ENCODE measurements at regions not wholly inside any gene's neighbourhood (a gene's known extent, or its start where the extent isn't known, plus 50 kb on each side); places are given as distances from the start of the nearest gene placed in this dataset.
"Not testable (repeated sequence)": the region's sequence is repeated elsewhere in the genome, so short reads cannot be mapped to it uniquely, and the experiment has no call there.

DNA sequence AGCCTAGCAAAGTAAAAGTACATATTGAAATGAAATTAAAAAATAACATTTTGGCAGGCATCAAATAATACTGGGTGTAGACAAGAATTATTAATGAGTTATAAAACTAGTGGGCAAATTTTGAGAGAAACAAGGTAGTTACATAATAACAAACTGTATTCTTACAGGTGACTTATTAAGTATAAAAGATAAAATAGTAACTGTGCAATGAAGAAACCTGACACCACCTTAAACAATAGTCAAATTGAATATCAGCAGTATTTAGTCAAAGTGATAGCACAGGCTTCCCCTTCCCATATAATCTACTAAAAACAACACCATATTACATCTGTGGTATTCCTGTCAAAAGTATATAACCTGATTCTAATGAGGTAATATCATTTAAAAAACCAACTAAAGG lies 1099.8 kb upstream of the CRIM1 start:
- no peak for DNase-seq

DNA sequence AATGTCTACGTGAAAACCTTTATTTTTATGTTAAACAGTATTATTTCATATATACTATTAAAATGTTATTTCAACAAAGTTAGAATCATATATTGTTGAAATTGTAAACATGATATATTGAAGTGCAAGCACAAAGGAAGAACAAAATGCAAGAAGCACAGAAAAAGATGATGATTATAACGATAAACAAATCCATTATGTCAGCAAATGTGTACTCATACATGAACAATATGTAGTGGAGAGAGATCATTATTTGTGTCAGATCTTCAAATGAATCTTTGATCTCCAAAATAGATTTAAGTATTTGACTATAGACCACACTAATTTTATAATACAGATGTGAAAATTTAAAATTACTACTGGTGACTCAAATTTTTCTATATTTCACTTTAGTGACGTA lies 1104.4 kb upstream of the CRIM1 start:
- DNase-seq: no peak

DNA sequence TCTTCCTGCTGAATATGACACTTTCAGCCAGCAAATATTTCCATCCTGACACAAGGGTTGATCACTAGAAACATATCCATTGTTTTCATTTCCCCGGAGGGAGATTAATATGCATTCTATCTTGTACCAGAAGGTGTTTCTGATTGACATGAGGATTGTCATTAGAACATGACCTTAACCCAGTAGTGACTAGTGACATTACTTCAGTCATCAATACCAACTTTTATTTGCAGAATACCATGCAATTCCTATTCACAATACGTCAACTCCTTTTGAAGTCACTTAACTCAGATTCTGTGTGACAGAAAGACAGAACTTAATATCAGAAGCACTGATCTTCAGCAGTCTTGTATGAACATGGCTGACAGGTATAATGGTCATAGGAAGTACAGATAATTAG lies 1108.9 kb upstream of the CRIM1 start:
- DNase-seq: no peak

DNA sequence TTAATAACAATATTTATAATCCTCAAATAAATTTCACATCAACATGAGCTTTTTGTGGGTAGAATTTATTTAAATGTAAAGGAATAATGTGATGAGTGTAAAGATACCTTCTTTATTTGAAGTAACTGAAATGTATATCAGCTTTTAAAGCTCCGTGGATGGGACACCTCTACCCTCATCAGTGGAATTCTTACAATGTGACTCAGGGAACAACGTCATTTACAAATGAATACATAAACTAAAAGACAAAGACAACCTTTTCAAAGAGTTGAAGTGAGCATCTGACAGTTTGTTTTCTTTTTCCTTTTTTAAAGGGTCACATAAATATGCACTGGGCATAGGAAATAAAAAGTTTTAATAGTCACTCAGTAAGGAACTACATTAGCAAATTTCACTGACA lies 1127.0 kb upstream of the CRIM1 start:
- DNase-seq: no peak

DNA sequence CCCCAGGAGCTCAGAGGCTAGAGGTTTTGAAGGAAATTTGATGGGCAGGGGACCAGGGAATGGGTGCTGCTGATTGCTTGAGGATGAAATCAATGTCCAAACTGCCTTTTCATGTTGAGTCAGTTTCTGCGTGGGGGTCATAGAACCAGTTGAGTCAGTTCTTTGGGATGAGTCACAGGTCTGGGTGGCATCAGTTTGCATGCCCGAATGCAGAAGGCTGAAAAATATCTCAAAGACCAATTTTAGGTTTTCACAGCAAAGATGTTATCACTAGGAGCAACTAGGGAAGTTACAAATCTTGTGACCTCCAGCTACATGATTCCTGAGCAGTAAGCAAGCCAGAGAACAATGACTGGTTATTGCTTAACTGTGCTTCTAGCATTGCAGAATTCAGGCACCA lies 1135.1 kb upstream of the CRIM1 start:
- no peak for DNase-seq

DNA sequence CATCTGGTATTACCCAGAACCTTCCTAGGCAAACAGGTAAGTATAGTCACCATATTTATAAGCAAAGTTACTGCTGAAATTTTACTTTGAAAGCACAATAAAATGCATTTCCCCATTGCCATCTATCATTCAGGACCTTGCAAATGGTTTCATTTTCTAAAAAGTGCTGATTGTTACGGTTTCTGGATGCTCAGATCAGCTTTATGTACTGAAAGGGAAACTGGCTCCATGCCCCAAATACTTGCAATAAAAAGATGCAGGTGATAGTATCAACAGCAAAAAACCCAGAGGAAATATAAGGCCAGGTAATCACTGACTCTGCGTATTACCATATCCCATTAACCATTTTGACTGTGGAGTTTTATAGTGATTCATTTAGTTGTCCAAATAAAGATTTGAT lies 1150.7 kb upstream of the CRIM1 start:
- no peak for DNase-seq

DNA sequence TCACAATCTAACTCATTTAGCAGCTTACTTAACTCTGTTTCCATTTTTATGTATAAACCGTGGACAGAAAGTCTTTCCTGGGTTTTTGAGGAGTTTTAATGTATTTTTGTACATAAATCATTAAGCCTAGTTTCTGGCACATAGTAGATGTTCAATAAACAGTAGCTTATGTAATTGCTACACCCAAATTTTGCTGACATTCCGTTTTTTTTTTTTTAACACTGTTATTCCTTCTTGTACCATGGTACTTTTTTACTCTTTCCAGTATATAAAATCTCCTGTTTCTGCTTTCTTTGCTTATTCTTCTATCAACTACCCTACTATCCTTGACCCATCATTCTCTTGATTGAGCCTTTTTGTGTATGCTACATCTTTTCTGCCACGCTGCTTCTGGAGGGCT lies 1151.3 kb upstream of the CRIM1 start:
- DNase-seq: no peak

DNA sequence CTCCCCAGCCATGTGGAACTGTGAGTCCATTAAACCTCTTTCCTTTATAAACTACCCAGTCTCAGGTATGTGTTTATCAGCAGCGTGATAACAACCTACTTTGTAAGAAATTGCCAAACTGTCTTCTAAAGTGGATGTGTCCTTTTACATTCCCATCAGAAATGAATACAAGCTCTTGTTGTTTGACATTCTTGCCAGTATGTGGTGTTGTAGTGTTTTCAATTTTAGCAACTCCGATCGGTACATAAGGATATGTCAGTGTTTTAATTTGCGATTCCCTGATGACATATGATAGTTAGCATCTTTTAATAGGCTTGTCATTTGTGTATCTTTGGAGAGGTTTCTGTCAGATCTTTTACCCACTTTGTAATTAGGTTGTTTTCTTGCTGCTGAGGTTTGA lies 1156.3 kb upstream of the CRIM1 start:
- no peak for DNase-seq

DNA sequence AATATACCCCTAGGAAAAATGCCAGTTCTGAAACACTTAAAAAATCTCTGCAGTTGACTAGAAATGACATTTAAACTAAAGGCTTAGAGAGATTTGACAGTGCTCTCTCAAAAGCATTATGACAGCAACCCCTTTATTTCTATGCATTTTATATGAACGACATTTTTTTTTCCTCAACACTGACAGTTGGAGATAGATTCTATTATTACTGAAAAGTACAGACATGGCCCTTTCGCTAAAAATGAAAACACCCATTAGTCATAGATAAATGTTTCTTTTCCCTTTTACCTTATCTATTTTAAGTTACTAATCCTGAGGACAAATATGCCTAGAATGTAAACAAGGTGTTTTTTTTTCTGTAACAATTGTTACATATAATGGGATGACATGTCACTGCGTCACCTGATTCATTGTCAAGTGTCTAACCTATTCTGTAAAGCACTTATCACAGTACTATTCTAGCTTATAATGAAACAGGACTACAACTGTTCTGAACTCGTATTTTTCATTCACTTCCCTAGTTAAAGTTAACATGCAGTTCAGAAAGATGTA lies 1169.6 kb upstream of the CRIM1 start:
- no peak for DNase-seq

DNA sequence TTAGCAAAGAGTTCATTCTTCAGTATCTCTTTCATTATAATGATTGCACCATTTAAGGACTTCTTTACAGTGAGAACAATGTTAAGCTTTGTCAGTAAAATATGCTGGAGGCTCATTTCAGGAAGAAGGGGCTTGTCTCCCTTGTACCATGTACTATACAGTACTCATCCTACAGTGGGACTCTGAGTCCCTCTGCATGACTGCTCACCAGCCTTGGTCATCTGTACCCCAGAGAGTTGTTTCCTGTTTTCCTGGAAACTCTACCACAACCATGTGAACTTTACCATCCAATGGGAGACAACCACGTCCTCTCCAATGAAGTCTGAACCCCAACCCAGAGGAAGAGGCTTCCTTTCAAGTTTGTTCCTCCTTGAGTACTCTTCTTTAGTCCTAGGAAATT lies 1171.1 kb upstream of the CRIM1 start:
- DNase-seq: no peak

DNA sequence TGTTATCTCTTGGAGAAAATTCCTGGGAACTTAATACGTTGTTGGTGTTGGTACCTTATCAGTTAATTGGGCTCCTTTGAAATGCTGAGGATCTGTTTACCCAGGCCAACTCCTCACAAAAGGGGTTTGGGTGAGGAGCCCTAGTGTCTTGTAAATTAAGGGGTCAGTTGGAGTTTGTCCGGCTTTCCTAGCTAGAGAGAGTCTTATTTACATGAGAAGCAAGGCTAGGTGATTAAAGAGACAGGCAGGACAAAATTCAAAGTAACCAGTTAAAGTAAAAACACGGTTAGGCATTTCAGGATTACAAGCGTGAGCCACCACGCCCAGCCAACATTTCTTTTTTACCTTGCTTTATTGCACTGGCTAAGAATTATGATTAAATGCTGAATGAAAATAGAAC lies 1178.9 kb upstream of the CRIM1 start:
- DNase-seq: not testable (repeated sequence)

DNA sequence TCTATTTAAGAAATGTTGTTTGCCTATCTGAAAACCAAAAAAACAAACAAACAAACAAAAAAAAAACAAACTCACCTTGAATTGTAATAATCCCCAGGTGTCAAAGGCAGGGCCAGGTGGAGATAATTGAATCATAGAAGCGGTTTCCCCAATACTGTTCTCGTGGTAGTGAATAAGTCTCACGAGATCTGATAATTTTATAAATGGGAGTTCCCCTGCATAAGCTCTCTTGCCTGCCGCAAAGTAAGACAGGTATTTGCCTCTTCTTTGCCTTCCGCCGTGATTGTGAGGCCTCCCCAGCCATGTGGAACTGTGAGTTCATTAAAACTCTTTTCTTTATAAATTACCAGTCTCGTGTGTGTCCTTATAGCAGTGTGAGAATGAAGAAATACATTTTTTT lies 1180.7 kb upstream of the CRIM1 start:
- DNase-seq: no peak

DNA sequence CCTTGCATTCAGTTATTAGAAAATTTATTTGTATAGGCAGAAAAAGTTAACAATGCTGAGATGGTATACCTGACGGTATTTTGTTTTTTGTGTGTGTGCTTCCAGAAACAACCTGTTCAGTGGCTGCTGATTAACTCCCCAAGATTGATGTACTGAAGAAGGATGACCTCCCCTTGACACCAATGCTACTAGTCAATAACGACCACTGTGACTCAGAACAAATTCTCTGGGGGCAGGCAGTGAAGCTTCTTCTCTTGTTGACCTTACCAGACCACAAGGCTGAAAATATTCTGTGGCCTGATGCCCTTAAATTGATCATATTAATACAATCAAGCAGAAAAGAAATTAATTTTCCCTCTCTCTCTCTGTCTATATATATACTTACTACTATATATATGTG lies 1182.9 kb upstream of the CRIM1 start:
- no peak for DNase-seq

DNA sequence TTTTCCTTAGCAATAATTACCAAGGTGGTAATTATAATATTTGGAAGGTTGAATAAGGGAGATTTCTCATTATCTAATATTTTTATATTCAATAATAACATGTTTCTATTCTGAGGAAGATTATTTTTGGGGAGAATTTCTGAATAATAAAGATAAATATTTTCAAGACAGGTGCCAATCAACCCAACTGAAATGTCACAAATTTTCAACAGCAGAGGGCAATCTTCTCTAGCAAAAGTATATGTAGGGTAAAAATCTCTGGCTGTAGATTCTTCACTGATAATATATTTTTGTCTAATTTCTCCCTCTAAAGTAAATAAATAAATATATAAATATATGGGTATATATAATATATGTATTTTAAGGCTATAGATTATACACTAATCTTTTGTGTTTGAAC lies 1187.2 kb upstream of the CRIM1 start:
- no peak for DNase-seq

DNA sequence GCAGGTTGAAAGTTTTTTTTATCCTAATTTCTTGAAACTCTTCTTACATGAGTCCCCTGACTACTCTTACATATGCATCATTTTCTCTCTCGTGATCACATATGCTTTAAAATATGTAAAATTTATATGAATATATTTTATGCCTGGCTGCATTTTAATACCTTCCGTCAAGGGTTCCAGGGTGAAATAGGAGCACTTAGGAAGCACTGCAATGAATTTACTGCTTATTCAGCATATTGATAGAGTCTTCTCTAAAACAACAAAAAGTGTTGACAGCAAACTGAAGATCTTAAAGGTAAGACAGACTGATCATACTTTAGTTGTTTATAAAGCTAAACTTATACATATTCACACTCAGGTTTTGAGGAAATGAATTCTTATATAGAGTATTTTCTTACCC lies 1191.6 kb upstream of the CRIM1 start:
- no peak for DNase-seq

DNA sequence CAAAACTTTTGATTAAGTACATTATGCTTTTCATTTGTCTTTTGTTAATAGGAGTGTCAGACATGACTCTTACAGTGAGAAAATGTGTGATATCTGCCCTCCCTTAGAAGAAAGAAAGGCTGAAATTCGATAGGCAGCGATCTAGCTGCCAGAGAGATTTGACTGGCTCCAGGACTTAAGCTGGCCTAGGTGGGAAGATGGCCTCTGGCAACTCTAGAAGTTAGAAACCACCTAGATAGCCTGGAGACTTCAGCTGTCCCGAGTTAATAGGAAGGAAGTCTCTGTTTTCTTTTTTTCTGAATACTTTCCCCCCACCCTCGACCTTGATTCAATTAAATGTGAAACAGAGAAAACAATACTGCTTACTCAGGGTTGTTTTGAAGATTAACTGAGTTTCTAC lies 1194.7 kb upstream of the CRIM1 start:
- no peak for DNase-seq

DNA sequence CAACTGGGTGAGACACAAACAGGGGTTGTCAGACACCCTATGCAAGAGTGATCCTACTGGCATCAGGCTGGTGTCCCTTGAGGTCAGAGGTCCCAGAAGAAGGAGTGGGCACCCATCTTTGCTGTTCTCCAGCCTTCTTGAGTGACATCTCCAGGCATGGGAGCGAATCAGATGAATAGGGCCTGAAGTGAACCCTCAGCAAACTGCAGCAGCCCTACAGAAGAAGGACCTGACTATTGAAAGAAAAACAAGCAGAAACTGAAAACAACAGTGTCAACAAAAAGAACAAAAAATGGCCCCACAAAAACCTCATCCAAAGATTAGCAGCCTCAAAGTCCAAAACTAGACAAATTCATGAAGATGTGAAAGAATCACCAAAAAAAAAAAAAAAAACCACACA lies 1229.7 kb upstream of the CRIM1 start:
- no peak for DNase-seq

DNA sequence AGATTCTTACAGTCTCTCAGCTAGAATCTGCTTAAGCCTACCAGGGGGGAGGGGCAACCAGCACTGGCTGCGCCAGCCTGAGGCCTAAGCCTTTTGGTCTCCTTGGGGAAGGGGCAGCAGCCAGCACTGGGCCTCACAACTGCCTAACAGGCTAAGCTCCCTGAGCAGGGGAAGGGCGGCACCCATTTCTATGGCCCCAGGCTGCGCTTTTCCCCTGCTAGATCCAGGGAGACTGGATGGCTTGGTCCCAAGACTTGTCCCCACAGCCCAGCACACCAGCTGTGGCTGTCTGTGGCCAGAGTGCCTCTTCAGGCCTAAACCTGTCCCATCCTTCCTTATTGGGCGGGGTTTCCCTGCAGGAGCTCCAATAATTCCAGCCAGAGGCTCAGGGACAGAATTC lies 1230.3 kb upstream of the CRIM1 start:
- no peak for DNase-seq

DNA sequence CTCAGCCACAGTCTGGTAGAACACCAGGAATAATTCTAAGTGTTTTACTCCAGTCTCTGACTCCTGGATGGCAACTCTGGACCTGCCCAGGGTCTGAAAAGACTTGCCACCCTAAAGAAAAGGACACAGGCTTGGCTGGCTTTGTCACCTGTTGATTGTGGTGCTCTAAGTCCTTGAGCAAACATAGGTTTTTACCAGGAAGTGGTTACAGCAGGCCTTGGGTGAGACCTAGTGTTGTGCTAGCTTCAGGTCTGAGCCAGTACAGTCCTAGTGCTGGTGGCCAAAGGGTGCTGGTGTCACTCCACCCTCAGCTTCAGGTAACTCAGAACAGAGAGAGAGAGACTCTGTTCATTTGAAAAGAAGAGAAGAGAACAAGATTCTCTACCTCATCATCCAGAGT lies 1239.4 kb upstream of the CRIM1 start:
- DNase-seq: no peak

DNA sequence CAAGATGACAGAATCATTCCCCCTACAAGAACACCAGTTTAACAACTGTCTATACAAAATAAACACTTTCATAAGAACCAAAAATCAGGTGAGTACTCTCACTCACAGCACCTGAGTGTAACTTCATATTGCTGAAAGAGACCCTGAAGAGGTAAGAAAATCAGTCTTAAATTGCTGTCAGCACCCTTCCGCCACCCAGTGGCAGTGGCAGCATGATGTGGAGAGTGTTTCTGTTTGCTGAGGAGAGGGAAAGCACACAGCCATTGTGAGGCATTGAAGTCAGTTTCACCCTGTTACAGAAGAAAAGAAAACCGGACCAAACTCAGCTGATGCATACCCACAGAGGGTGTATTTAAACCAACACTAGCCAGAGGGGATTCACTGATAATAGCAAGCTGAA lies 1240.8 kb upstream of the CRIM1 start:
- no peak for DNase-seq

DNA sequence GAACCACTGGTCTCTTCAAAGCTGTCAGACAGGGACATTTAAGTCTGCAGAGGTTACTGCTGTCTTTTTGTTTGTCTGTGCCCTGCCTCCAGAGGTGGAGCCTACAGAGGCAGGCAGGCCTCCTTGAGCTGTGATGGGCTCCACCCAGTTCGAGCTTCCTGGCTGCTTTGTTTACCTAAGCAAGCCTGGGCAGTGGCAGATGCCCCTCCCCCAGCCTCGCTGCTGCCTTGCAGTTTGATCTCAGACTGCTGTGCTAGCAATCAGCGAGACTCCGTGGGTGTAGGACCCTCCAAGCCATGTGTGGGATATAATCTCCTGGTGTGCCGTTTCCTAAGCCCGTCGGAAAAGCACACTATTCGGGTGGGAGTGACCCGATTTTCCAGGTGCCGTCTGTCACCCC lies 1243.2 kb upstream of the CRIM1 start:
- not testable (repeated sequence) for DNase-seq

DNA sequence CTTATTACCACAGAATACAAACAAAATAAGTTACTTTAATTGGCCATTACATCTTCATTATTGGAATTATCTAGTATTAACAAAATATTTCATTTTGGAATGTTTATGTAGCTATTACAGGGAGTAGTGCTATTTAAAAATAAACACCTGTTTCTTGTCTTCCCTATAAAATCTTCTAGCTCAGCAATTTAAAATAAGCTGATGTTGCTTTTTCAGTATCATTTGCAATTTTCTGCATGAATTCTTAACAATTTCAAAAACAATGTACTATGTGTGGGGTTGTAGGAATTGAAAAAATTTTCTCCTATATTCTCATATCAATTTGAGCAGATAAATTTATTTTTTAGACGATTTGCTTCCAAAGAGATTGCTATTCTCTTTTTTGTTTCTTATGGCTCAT lies 1251.3 kb upstream of the CRIM1 start:
- DNase-seq: no peak

DNA sequence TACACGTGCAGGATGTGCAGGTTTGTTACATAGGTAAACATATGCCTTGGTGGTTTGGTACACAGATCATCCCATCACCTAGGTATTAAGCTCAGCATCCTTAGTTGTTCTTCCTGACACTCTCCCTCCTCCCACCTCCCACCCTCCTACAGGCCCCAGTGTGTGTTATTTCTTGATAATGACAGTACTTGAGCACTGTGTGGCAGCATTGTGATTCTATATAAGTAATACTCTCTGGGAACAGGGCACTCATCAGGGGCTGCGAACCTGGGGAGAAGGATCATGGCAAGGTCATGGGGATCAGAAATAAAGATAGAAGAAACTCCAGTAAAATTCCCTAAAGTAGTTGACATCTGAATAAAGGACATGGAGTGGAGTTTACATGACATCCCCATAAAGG lies 1256.2 kb upstream of the CRIM1 start:
- no peak for DNase-seq

DNA sequence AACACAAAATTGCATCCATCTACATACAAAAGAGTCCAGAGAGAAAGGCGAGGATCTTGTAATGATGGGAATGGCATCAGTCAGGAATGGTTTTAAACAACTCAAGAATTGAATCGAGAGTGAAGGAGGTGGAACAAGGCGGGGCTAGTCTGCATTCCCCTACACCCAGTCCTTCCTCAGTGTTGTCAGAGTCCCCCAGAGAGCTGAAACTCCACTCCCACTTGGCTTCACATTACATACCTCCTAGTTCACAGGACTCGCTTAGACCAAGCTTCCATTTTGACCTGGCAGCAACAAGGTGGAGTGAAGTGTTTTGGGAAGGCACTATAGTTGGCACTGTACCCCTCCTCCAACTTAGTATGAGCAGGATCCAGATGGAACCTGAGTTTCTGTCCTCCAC lies 1273.5 kb upstream of the CRIM1 start:
- no peak for DNase-seq

DNA sequence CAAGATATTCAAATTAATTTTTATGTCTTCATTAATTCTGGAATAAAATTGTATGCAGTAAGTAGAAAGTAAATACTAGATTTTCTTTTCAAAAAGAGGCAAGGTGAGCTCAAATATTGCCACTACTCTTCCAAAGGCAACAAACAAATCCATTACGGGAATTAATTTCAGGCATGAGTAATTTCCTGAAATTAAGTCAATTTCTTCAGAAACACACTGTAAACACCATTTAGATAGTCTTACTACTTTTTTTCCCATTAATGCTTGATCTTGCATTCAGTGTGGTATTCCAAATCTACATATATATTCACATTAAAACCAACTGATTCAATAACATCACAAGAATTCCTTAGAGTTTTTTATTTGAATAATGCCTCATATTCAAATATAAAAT lies 1274.0 kb upstream of the CRIM1 start:
- DNase-seq: no peak

DNA sequence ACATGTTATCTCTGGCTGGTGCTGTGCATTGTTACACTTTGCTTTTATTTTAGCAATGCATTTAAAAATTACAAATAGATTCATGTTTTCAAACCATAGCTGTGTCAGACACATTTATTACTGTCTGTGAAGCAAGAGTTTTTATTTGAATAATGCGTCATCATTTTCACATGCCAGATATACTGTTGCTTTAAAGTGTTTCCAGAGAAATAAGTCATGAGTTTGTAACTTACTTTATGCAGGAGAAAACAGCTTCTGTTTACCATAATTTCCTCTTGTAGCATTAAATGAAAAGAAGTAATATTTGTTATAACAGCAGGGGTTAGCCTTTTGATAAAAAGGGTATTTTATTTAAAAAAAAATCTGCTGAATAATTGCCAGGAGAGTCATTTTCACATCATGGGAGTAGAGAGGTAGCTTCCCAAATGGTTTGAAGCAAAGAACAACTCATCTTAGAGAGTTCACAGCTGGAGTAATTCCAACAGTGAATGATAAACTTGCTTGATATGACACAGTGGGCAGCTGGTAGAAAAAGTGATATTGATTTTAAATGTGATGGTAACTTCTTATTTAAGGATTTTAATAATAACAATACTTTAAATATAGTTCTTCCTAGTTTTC lies 1274.5 kb upstream of the CRIM1 start:
- no peak for DNase-seq

Data from inflammatory macrophage treated with lipopolysaccharide for 1 hour (primary cell).